IMR-90 (cell line): ENCODE measurements at regions not wholly inside any gene's neighbourhood (a gene's known extent, or its start where the extent isn't known, plus 50 kb on each side); places are given as distances from the start of the nearest gene placed in this dataset.

Source experiments
- ATAC-seq: fragments of 200-7000 bp; cut with Tn5 transposase; 2 replicates; pipeline ENCODE4 v1.9.1; 2020; ENCODE audit warnings: low read depth, mild to moderate bottlenecking, moderate library complexity
- BruUV-seq: library from RNA; stranded (reverse); fragments of 400-500 nt; replicated peaks from 2 replicates; lab custom pipeline; 2021; lab: Mats Ljungman, UMichigan
- CTCF ChIA-PET: fragments of 300-600 bp; formaldehyde crosslinking; extraction: SDS; loops from one replicate; lab custom pipeline; 2021; ENCODE audit warnings: antibody characterized with exemption; lab: Yijun Ruan, JAX
- POLR2A ChIA-PET: fragments of 300-600 bp; sonication (Branson Sonifier 250); formaldehyde crosslinking; loops from one replicate; lab custom pipeline; 2022; ENCODE audit warnings: antibody characterized with exemption; ENCODE audit not compliant: unreplicated experiment; lab: Charles Lee
- DNase-seq: peaks from one replicate; pipeline ENCODE4 v3.0.0; 2013
- H2AFZ ChIP-seq: replicated peaks from 2 replicates; pipeline ENCODE3; 2013; ENCODE audit warnings: low read length, mild to moderate bottlenecking; ENCODE audit not compliant: poor library complexity
- H2AK5ac ChIP-seq: 2 replicates; pipeline ENCODE4 v1.6.1; 2013; ENCODE audit warnings: low read depth, low read length, inconsistent platforms
- H2AK9ac ChIP-seq: replicated peaks from 2 replicates; pipeline ENCODE3; 2013; ENCODE audit warnings: mild to moderate bottlenecking, low read depth, low read length, moderate library complexity; ENCODE audit not compliant: poor library complexity
- H2BK120ac ChIP-seq: 2 replicates; pipeline ENCODE4 v1.6.1; 2013; ENCODE audit warnings: low read depth, low read length, inconsistent platforms
- H2BK15ac ChIP-seq: 3 replicates; pipeline ENCODE4 v1.6.1; 2013; ENCODE audit warnings: low read depth, low read length, inconsistent platforms
- H2BK20ac ChIP-seq: 2 replicates; pipeline ENCODE4 v1.6.1; 2013; ENCODE audit warnings: low read depth, mild to moderate bottlenecking, inconsistent platforms, low read length, moderate library complexity
- H2BK5ac ChIP-seq: 2 replicates; pipeline ENCODE4 v1.6.1; 2013; ENCODE audit warnings: mild to moderate bottlenecking, low read depth, low read length, inconsistent platforms; ENCODE audit not compliant: poor library complexity, severe bottlenecking
- H3K14ac ChIP-seq: replicated peaks from 2 replicates; pipeline ENCODE4 v1.6.1; 2013; ENCODE audit warnings: low read depth, low read length, inconsistent platforms
- H3K18ac ChIP-seq: 2 replicates; pipeline ENCODE4 v1.6.1; 2013; ENCODE audit warnings: low read depth, low read length, control low read depth
- H3K23ac ChIP-seq: 2 replicates; pipeline ENCODE4 v1.6.1; 2013; ENCODE audit warnings: low read depth, low read length, inconsistent platforms
- H3K27ac ChIP-seq: 2 replicates; pipeline ENCODE4 v1.5.1; 2013; ENCODE audit warnings: mild to moderate bottlenecking, control low read depth, low read length; ENCODE audit not compliant: insufficient read depth
- H3K27me3 ChIP-seq: 2 replicates; pipeline ENCODE4 v1.6.1; 2013; ENCODE audit warnings: low read length; ENCODE audit not compliant: control insufficient read depth, insufficient read depth
- H3K36me3 ChIP-seq: 2 replicates; pipeline ENCODE4 v1.6.1; 2013; ENCODE audit warnings: low read length, mixed read lengths; ENCODE audit not compliant: control insufficient read depth, insufficient read depth
- H3K4ac ChIP-seq: 2 replicates; pipeline ENCODE4 v1.6.1; 2013; ENCODE audit warnings: low read depth, low read length, inconsistent platforms
- H3K4me1 ChIP-seq: 2 replicates; pipeline ENCODE4 v1.6.1; 2013; ENCODE audit warnings: low read length, mixed read lengths; ENCODE audit not compliant: control insufficient read depth, insufficient read depth
- H3K4me2 ChIP-seq: 2 replicates; pipeline ENCODE4 v1.6.1; 2013; ENCODE audit warnings: low read depth, mild to moderate bottlenecking, control low read depth, low read length, moderate library complexity
- H3K4me3 ChIP-seq: 2 replicates; pipeline ENCODE4 v1.5.1; 2013; ENCODE audit warnings: low read depth, mild to moderate bottlenecking, control low read depth, low read length, moderate library complexity; ENCODE audit not compliant: insufficient read depth
- H3K56ac ChIP-seq: 2 replicates; pipeline ENCODE4 v1.6.1; 2013; ENCODE audit warnings: low read length, inconsistent platforms; ENCODE audit not compliant: insufficient read depth; ENCODE audit errors: extremely low read depth
- H3K79me1 ChIP-seq, 2 experiments: 2 replicates each; pipeline ENCODE4 v1.6.1; 2013; ENCODE audit warnings: low read length in 2 of 2, inconsistent platforms in 1 of 2, low read depth in 1 of 2
- H3K9ac ChIP-seq: 2 replicates; pipeline ENCODE4 v1.6.1; 2013; ENCODE audit warnings: low read depth, low read length, control low read depth
- H3K9me1 ChIP-seq: 2 replicates; pipeline ENCODE4 v1.6.1; 2013; ENCODE audit warnings: low read length, inconsistent platforms; ENCODE audit not compliant: insufficient read depth
- H3K9me3 ChIP-seq: 2 replicates; pipeline ENCODE4 v1.6.1; 2013; ENCODE audit warnings: low read length; ENCODE audit not compliant: control insufficient read depth, insufficient read depth
- H4K20me1 ChIP-seq: 2 replicates; pipeline ENCODE4 v1.6.1; 2013; ENCODE audit warnings: low read length, inconsistent platforms; ENCODE audit not compliant: insufficient read depth
- H4K5ac ChIP-seq: 2 replicates; pipeline ENCODE4 v1.6.1; 2013; ENCODE audit warnings: mild to moderate bottlenecking, low read depth, low read length, control low read depth
- H4K8ac ChIP-seq, 2 experiments: 2 replicates each; pipeline ENCODE4 v1.6.1; 2013; ENCODE audit warnings: low read depth in 2 of 2, low read length in 2 of 2, control low read depth in 1 of 2, inconsistent platforms in 1 of 2
- H4K91ac ChIP-seq: 2 replicates; pipeline ENCODE4 v1.6.1; 2013; ENCODE audit warnings: low read depth, low read length, inconsistent platforms; ENCODE audit not compliant: insufficient read depth
- BHLHE40 ChIP-seq: fragments of 150-350 bp; IDR thresholded peaks from 2 replicates; pipeline ENCODE4 v1.6.1; 2016; ENCODE audit warnings: mild to moderate bottlenecking, low read depth, low read length
- CEBPB ChIP-seq: IDR thresholded peaks from 2 replicates; pipeline ENCODE4 v1.6.1; 2012; ENCODE audit warnings: low read depth, low read length, improper control_type of control experiment
- CHD1 ChIP-seq: IDR thresholded peaks from 2 replicates; pipeline ENCODE4 v1.6.1; 2012; ENCODE audit warnings: low read depth, low read length, improper control_type of control experiment
- ELK1 ChIP-seq: fragments of 150-350 bp; IDR thresholded peaks from 2 replicates; pipeline ENCODE4 v1.6.1; 2016; ENCODE audit warnings: low read depth, mild to moderate bottlenecking, low read length, moderate library complexity, borderline replicate concordance
- FOS ChIP-seq: fragments of 150-350 bp; IDR thresholded peaks from 2 replicates; pipeline ENCODE4 v1.6.1; 2016; ENCODE audit warnings: low read depth, low read length
- MAFK ChIP-seq: IDR thresholded peaks from 2 replicates; pipeline ENCODE4 v1.6.1; 2012; ENCODE audit warnings: low read depth, low read length, improper control_type of control experiment
- MAZ ChIP-seq: IDR thresholded peaks from 2 replicates; pipeline ENCODE4 v1.6.1; 2012; ENCODE audit warnings: low read depth, mild to moderate bottlenecking, low read length, improper control_type of control experiment, moderate library complexity, borderline replicate concordance
- MXI1 ChIP-seq: IDR thresholded peaks from 2 replicates; pipeline ENCODE4 v1.6.1; 2012; ENCODE audit warnings: low read depth, mild to moderate bottlenecking, low read length, moderate library complexity, borderline replicate concordance
- NFE2L2 ChIP-seq: fragments of 150-350 bp; IDR thresholded peaks from 2 replicates; pipeline ENCODE4 v1.6.1; 2016; ENCODE audit warnings: low read depth, mild to moderate bottlenecking, low read length
- POLR2A ChIP-seq: IDR thresholded peaks from 2 replicates; pipeline ENCODE4 v1.6.1; 2012; ENCODE audit warnings: mild to moderate bottlenecking, low read depth, low read length
- RAD21 ChIP-seq: IDR thresholded peaks from 2 replicates; pipeline ENCODE4 v1.6.1; 2012; ENCODE audit warnings: low read length, improper control_type of control experiment
- RCOR1 ChIP-seq: IDR thresholded peaks from 2 replicates; pipeline ENCODE4 v1.6.1; 2012; ENCODE audit warnings: mild to moderate bottlenecking, low read length, improper control_type of control experiment; ENCODE audit not compliant: insufficient replicate concordance
- RFX5 ChIP-seq: IDR thresholded peaks from 2 replicates; pipeline ENCODE4 v1.8.0; 2012; ENCODE audit warnings: low read depth, mild to moderate bottlenecking, low read length, moderate library complexity
- SMC3 ChIP-seq: fragments of 150-350 bp; IDR thresholded peaks from 2 replicates; pipeline ENCODE4 v1.6.1; 2016; ENCODE audit warnings: low read depth, mild to moderate bottlenecking, antibody characterized with exemption, low read length, moderate library complexity
- USF2 ChIP-seq: fragments of 150-350 bp; IDR thresholded peaks from 2 replicates; pipeline ENCODE4 v1.6.1; 2017; ENCODE audit warnings: mild to moderate bottlenecking, antibody characterized with exemption, low read length, low read depth
- WGBS, 2 experiments: methylation state at CpG; one replicate each; pipeline versions ENCODE4 v1.1.5 to v1.1.7; 2013; ENCODE audit warnings: missing lambda C conversion rate in 2 of 2; ENCODE audit not compliant: insufficient read length in 1 of 2; ENCODE audit errors: extremely low coverage in 2 of 2; 5-methylcytosine and 5-hydroxymethylcytosine counted together
- dilution Hi-C: fragments of 300-500 bp; cut with HindIII; formaldehyde crosslinking; loops from one replicate; pipeline ENCODE4 v1.14.3; 2018; ENCODE audit warnings: low sequenced_read_pairs; ENCODE audit not compliant: unreplicated experiment
- in situ Hi-C: fragments of 300-500 bp; cut with MboI; formaldehyde crosslinking; loops from 3 replicates; pipeline ENCODE4 v1.14.3; 2019; ENCODE audit warnings: low sequenced_read_pairs, inconsistent platforms, mixed read lengths
- intact Hi-C: fragments of 100-400 bp; cut with micrococcal nuclease; formaldehyde crosslinking; loops from 2 replicates; pipeline ENCODE4 v1.10.0; 2022
- TF ChIP-seq, protein P1 (sequence below): conservative IDR thresholded peaks from 2 replicates; pipeline ENCODE4 v1.5.1; 2012; ENCODE audit warnings: mild to moderate bottlenecking, low read depth, low read length, improper control_type of control experiment

DNA sequence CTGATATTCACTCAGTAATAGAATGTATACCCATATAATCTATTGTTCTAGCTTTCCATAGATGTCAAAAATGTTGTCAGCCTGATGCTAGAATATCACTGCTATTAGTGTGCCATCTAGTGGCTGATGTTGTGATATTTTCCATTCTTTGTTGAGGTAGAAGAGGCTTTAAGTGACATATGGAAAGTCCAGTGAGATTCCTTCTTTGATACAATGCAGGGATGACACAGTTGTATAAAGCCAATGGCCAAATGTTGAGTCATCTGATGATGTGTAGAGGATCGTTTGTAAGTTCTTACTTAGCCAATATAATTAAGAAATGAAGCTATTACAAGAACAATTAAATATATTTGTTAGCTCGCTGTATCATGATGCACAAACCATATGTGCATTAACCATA is 58.1 kb upstream of the PCED1B start:
- WGBS, 2 experiments = no CpG with 5 or more reads among the region's 2 CpGs
- no TSS peak for BruUV-seq
- no peak overlapping the region for H3K18ac ChIP-seq
- H3K9ac ChIP-seq = no peak overlapping the region
- H3K9me3 ChIP-seq = no peaks in the 10 kb centered on the region
- peak; percentile 95 for DNase-seq
- H2BK5ac ChIP-seq = peak overlapping the region; percentile 88
- no peak overlapping the region for H2AFZ ChIP-seq
- no peak overlapping the region; the same call in 1 of the 2 replicates for H3K4me2 ChIP-seq
- H3K4ac ChIP-seq = peak overlapping the region; percentile 63; the same call in 1 of the 2 replicates
- peaks cover 10% of the 10 kb centered on the region for H3K4me1 ChIP-seq
- H2BK15ac ChIP-seq = no peak overlapping the region
- intact Hi-C loops (loop anchor here (1.0 to 5.0 kb wide), 9 partner anchors 76 to 949 kb away; partner anchors contain the start of gene SLC38A2), in situ Hi-C loops (loop anchor here (5.0 kb wide), 1 partner anchor 344 kb away; no protein-coding TSS in a partner anchor), dilution Hi-C loops (no loop called here)
- no peak overlapping the region for H2AK9ac ChIP-seq
- H3K27me3 ChIP-seq = no peaks in the 10 kb centered on the region
- H4K91ac ChIP-seq = no peak overlapping the region
- peaks cover 7% of the 10 kb centered on the region; the same call in 1 of the 2 replicates for H3K9me1 ChIP-seq
- peak; percentile 76 for ATAC-seq
- peak; percentile 36; the same call in 1 of the 2 replicates for TF ChIP-seq FOS
- TF ChIP-seq RFX5 = no peak
- TF ChIP-seq BHLHE40 = no peak
- no peak for TF ChIP-seq USF2
- TF ChIP-seq POLR2A = peak; percentile 20; the same call in 1 of the 2 replicates
- no peak for TF ChIP-seq ELK1
- TF ChIP-seq CEBPB = peak; percentile 28; the same call in 1 of the 2 replicates
- peak; percentile 84 for TF ChIP-seq RAD21
- no peak for TF ChIP-seq MAFK
- peak; percentile 73 for TF ChIP-seq SMC3
- no peak for TF ChIP-seq NFE2L2
- no peak for TF ChIP-seq RCOR1
- TF ChIP-seq CHD1 = no peak
- TF ChIP-seq, protein P1, sequence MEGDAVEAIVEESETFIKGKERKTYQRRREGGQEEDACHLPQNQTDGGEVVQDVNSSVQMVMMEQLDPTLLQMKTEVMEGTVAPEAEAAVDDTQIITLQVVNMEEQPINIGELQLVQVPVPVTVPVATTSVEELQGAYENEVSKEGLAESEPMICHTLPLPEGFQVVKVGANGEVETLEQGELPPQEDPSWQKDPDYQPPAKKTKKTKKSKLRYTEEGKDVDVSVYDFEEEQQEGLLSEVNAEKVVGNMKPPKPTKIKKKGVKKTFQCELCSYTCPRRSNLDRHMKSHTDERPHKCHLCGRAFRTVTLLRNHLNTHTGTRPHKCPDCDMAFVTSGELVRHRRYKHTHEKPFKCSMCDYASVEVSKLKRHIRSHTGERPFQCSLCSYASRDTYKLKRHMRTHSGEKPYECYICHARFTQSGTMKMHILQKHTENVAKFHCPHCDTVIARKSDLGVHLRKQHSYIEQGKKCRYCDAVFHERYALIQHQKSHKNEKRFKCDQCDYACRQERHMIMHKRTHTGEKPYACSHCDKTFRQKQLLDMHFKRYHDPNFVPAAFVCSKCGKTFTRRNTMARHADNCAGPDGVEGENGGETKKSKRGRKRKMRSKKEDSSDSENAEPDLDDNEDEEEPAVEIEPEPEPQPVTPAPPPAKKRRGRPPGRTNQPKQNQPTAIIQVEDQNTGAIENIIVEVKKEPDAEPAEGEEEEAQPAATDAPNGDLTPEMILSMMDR = peak; percentile 73
- no peak for TF ChIP-seq MAZ
- no peak for TF ChIP-seq MXI1
- H3K56ac ChIP-seq = no peak overlapping the region
- peak overlapping the region; percentile 75; the same call in 1 of the 2 replicates for H2BK20ac ChIP-seq
- no peak overlapping the region for H3K23ac ChIP-seq
- no peak overlapping the region for H3K4me3 ChIP-seq
- no peak overlapping the region for H3K27ac ChIP-seq
- no peaks in the 10 kb centered on the region for H4K20me1 ChIP-seq
- peak overlapping the region; percentile 71; the same call in 1 of the 2 replicates for H2AK5ac ChIP-seq
- no peak overlapping the region for H3K14ac ChIP-seq
- H4K8ac ChIP-seq = peak overlapping the region in 1 of 2 experiments; percentile 45; a peak in 1 of 4 replicates
- no peaks in the 10 kb centered on the region for H3K36me3 ChIP-seq
- CTCF ChIA-PET = interaction anchor here (0.7 to 3.0 kb wide), 6 partner anchors 11 to 897 kb away, joined by 3 to 14 read pairs (median 6); no protein-coding TSS in a partner anchor
- H3K79me1 ChIP-seq = peaks cover 0 to 9% of the 10 kb centered on the region in 2 experiments; a peak in 2 of 4 replicates
- POLR2A ChIA-PET = no interaction called here
- peak overlapping the region; percentile 87; the same call in 1 of the 2 replicates for H2BK120ac ChIP-seq
- no peak overlapping the region for H4K5ac ChIP-seq
